H1 (cell line): ENCODE measurements at regions not wholly inside any gene's neighbourhood (a gene's known extent, or its start where the extent isn't known, plus 50 kb on each side); places are given as distances from the start of the nearest gene placed in this dataset.

Experiments used
- CEBPB ChIP-seq: IDR thresholded peaks from 2 replicates; pipeline ENCODE4 v1.6.1; 2012; ENCODE audit warnings: low read depth, low read length
- EGR1 ChIP-seq: IDR thresholded peaks from 2 replicates; pipeline ENCODE4 v1.6.1; 2011; ENCODE audit warnings: low read depth, low read length, borderline replicate concordance
- JUN ChIP-seq: IDR thresholded peaks from 2 replicates; pipeline ENCODE4 v1.6.1; 2011; ENCODE audit warnings: low read depth, mild to moderate bottlenecking, improper control_type of control experiment, low read length
- RAD21 ChIP-seq, 2 experiments: IDR thresholded peaks in 1 of 2; conservative IDR thresholded peaks in 1 of 2; 2 replicates each; pipeline ENCODE4 v1.6.1; 2011; ENCODE audit warnings: low read depth in 2 of 2, low read length in 2 of 2, improper control_type of control experiment in 1 of 2, inconsistent platforms in 1 of 2, mild to moderate bottlenecking in 1 of 2, moderate library complexity in 1 of 2
- SAP30 ChIP-seq: fragments of 300-600 bp; sonication (generic); IDR thresholded peaks from 2 replicates; pipeline ENCODE4 v1.7.1; 2012; ENCODE audit warnings: low read length, moderate library complexity, mild to moderate bottlenecking, inconsistent platforms; ENCODE audit not compliant: insufficient read depth, insufficient replicate concordance
- TF ChIP-seq, protein P1 (sequence below): fragments of 300-600 bp; sonication (generic); IDR thresholded peaks from 2 replicates; pipeline ENCODE4 v1.7.1; 2012; ENCODE audit warnings: low read length, moderate library complexity, mild to moderate bottlenecking, inconsistent platforms; ENCODE audit not compliant: insufficient replicate concordance

- TF ChIP-seq, protein P1, sequence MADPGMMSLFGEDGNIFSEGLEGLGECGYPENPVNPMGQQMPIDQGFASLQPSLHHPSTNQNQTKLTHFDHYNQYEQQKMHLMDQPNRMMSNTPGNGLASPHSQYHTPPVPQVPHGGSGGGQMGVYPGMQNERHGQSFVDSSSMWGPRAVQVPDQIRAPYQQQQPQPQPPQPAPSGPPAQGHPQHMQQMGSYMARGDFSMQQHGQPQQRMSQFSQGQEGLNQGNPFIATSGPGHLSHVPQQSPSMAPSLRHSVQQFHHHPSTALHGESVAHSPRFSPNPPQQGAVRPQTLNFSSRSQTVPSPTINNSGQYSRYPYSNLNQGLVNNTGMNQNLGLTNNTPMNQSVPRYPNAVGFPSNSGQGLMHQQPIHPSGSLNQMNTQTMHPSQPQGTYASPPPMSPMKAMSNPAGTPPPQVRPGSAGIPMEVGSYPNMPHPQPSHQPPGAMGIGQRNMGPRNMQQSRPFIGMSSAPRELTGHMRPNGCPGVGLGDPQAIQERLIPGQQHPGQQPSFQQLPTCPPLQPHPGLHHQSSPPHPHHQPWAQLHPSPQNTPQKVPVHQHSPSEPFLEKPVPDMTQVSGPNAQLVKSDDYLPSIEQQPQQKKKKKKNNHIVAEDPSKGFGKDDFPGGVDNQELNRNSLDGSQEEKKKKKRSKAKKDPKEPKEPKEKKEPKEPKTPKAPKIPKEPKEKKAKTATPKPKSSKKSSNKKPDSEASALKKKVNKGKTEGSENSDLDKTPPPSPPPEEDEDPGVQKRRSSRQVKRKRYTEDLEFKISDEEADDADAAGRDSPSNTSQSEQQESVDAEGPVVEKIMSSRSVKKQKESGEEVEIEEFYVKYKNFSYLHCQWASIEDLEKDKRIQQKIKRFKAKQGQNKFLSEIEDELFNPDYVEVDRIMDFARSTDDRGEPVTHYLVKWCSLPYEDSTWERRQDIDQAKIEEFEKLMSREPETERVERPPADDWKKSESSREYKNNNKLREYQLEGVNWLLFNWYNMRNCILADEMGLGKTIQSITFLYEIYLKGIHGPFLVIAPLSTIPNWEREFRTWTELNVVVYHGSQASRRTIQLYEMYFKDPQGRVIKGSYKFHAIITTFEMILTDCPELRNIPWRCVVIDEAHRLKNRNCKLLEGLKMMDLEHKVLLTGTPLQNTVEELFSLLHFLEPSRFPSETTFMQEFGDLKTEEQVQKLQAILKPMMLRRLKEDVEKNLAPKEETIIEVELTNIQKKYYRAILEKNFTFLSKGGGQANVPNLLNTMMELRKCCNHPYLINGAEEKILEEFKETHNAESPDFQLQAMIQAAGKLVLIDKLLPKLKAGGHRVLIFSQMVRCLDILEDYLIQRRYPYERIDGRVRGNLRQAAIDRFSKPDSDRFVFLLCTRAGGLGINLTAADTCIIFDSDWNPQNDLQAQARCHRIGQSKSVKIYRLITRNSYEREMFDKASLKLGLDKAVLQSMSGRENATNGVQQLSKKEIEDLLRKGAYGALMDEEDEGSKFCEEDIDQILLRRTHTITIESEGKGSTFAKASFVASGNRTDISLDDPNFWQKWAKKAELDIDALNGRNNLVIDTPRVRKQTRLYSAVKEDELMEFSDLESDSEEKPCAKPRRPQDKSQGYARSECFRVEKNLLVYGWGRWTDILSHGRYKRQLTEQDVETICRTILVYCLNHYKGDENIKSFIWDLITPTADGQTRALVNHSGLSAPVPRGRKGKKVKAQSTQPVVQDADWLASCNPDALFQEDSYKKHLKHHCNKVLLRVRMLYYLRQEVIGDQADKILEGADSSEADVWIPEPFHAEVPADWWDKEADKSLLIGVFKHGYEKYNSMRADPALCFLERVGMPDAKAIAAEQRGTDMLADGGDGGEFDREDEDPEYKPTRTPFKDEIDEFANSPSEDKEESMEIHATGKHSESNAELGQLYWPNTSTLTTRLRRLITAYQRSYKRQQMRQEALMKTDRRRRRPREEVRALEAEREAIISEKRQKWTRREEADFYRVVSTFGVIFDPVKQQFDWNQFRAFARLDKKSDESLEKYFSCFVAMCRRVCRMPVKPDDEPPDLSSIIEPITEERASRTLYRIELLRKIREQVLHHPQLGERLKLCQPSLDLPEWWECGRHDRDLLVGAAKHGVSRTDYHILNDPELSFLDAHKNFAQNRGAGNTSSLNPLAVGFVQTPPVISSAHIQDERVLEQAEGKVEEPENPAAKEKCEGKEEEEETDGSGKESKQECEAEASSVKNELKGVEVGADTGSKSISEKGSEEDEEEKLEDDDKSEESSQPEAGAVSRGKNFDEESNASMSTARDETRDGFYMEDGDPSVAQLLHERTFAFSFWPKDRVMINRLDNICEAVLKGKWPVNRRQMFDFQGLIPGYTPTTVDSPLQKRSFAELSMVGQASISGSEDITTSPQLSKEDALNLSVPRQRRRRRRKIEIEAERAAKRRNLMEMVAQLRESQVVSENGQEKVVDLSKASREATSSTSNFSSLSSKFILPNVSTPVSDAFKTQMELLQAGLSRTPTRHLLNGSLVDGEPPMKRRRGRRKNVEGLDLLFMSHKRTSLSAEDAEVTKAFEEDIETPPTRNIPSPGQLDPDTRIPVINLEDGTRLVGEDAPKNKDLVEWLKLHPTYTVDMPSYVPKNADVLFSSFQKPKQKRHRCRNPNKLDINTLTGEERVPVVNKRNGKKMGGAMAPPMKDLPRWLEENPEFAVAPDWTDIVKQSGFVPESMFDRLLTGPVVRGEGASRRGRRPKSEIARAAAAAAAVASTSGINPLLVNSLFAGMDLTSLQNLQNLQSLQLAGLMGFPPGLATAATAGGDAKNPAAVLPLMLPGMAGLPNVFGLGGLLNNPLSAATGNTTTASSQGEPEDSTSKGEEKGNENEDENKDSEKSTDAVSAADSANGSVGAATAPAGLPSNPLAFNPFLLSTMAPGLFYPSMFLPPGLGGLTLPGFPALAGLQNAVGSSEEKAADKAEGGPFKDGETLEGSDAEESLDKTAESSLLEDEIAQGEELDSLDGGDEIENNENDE, result no peak
- no peak for TF ChIP-seq JUN
- no peak for TF ChIP-seq CEBPB
- no peak for TF ChIP-seq SAP30
- no peak for TF ChIP-seq EGR1
- no peak for TF ChIP-seq RAD21 (IDR thresholded peaks at IDR 0.05 in 1 of 2, conservative IDR thresholded peaks at IDR 0.05 in 1 of 2; ENCODE audit: low read depth in 2 of 2, low read length in 2 of 2)
Observed at GRCh38 chr3:10748040-10748439, 68.0 kb upstream of the SLC6A11 start (continued).
